ENCODE measurements at regions not wholly inside any gene's neighbourhood (a gene's known extent, or its start where the extent isn't known, plus 50 kb on each side); places are given as distances from the start of the nearest gene placed in this dataset.

DNA sequence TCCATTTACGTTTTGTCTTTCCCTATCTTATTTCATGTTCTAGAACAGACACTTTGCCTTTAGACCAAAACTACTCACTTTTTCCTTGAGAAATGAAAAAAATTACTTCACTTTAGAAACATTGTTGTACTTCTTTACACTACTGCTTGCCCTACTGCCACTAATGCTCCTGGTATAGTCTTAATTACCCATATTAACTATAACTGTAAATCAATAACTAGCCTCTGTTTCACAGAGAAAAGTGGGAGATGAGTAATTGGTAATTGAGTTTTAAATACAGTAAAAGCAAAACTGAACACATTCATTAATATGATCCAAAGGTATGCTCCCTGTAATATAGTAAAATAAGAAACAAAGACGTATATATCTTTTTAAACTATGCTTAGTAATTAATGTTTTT, 111.1 kb upstream of the JADE1 start:
- no peaks in the 10 kb centered on the region for H4K20me1 ChIP-seq (ENCODE audit: insufficient read depth, low read length)
- no peak overlapping the region for H2AFZ ChIP-seq (ENCODE audit: low read length)
- H3K79me2 ChIP-seq (ENCODE audit: insufficient read depth, low read length) = no peaks in the 10 kb centered on the region
- no peak for DNase-seq (ENCODE audit: insufficient read length, low spot score, missing footprints)
- H3K4me1 ChIP-seq (ENCODE audit: insufficient read depth, low read length) = peaks cover 2% of the 10 kb centered on the region
- no peak for TF ChIP-seq CTCF (IDR thresholded peaks at IDR 0.05; ENCODE audit: extremely low read depth, low read depth, low read length)
- no peaks in the 10 kb centered on the region for H3K36me3 ChIP-seq (ENCODE audit: insufficient read depth, low read length)
- H3K27me3 ChIP-seq (ENCODE audit: insufficient read depth, low read length) = no peaks in the 10 kb centered on the region
- no peak overlapping the region for H3K27ac ChIP-seq (ENCODE audit: low read depth, low read length)
- no peak overlapping the region for H3K4me3 ChIP-seq (ENCODE audit: insufficient read depth, low read length)
- no peaks in the 10 kb centered on the region for H3K9me3 ChIP-seq (ENCODE audit: low read depth, low read length)
- H3K4me2 ChIP-seq (ENCODE audit: insufficient read depth, low read length) = no peak overlapping the region

DNA sequence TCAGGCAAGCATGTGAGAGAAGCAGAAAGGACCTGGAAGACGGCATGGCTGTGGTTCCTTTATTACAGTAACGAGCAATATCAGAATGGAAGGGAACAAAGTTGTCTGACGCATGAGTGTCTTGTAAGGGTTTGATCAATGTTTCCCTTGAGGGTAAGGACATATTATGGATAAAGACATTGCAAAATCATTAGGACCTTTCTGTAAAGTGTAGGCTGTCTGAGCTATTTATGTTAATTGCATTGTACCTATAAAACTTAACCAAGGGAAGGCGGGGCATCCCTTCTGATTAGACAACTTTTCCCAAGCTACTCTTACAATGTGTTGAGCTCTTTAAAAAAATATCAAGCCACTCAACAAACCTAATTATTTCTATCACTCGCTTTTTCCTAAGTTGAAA, 112.2 kb upstream of the JADE1 start:
- Histone ChIP-seq H3K4me2 (ENCODE audit: insufficient read depth, low read length) (no peak overlapping the region), H3K79me2 (ENCODE audit: insufficient read depth, low read length) (no peaks in the 10 kb centered on the region), H3K9me3 (ENCODE audit: low read depth, low read length) (no peaks in the 10 kb centered on the region), H3K4me3 (ENCODE audit: insufficient read depth, low read length) (no peak overlapping the region), H3K36me3 (ENCODE audit: insufficient read depth, low read length) (no peaks in the 10 kb centered on the region), H2AFZ (ENCODE audit: low read length) (no peak overlapping the region), H4K20me1 (ENCODE audit: insufficient read depth, low read length) (no peaks in the 10 kb centered on the region), H3K27me3 (ENCODE audit: insufficient read depth, low read length) (no peaks in the 10 kb centered on the region), H3K27ac (ENCODE audit: low read depth, low read length) (no peak overlapping the region), H3K4me1 (ENCODE audit: insufficient read depth, low read length) (peaks cover 2% of the 10 kb centered on the region)
- DNase-seq (ENCODE audit: insufficient read length, low spot score, missing footprints) = no peak
- no peak for TF ChIP-seq CTCF (IDR thresholded peaks at IDR 0.05; ENCODE audit: extremely low read depth, low read depth, low read length)

DNA sequence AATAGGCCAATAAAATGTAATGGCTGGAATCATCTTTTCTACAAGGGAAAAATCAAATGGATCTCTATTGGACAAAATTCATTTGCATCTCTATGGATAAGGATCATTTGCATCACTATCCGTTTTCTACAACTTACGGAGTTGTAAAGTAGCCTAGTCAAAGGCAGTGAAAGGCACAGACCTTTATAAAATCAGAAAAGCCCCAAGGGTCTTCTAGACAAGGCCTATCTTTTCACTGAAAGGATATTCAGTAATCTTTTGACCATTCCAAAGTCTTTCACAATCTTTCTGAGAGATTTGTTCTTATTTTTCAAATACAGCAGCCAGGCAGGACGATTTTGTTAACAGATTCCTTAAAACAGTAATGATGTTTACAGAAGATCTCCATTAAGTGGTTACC, 119.5 kb upstream of the JADE1 start:
- H3K4me2 ChIP-seq (ENCODE audit: insufficient read depth, low read length) = no peak overlapping the region
- no peaks in the 10 kb centered on the region for H3K4me1 ChIP-seq (ENCODE audit: insufficient read depth, low read length)
- no peaks in the 10 kb centered on the region for H4K20me1 ChIP-seq (ENCODE audit: insufficient read depth, low read length)
- no peaks in the 10 kb centered on the region for H3K36me3 ChIP-seq (ENCODE audit: insufficient read depth, low read length)
- no peak overlapping the region for H2AFZ ChIP-seq (ENCODE audit: low read length)
- no peaks in the 10 kb centered on the region for H3K9me3 ChIP-seq (ENCODE audit: low read depth, low read length)
- TF ChIP-seq CTCF (IDR thresholded peaks at IDR 0.05; ENCODE audit: extremely low read depth, low read depth, low read length) = no peak
- DNase-seq (ENCODE audit: insufficient read length, low spot score, missing footprints) = no peak
- no peaks in the 10 kb centered on the region for H3K79me2 ChIP-seq (ENCODE audit: insufficient read depth, low read length)
- no peak overlapping the region for H3K27ac ChIP-seq (ENCODE audit: low read depth, low read length)
- H3K4me3 ChIP-seq (ENCODE audit: insufficient read depth, low read length) = no peak overlapping the region
- H3K27me3 ChIP-seq (ENCODE audit: insufficient read depth, low read length) = no peaks in the 10 kb centered on the region

DNA sequence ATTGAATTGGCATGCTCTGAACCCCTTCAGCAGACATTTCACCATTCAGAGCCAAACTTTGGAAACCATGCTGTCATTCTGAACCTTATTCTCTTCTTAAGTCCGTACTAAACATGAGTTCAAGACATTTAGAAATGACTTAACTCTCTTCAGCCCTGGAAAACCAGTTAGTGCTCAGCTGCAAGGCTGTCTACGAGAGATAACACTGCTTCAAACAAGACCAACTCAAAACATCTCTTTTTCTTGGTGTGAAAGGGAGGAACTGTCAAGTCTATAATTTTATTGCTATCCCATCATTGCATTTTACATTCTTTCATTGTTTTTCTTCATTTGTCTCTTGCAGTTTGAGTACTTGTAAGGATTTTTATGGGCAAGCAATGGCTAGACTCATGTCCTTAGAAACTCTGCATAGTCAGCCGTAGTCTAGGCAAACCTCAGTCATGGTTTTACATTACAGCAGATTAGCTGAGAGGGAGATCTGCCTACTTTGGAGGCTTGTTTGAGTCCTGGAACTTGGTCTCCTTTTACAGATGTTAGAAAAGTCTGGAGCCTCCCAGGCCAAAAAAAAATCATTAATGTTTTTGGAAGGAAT, 120.6 kb upstream of the JADE1 start:
- Histone ChIP-seq H3K9me3 (ENCODE audit: low read depth, low read length) (no peaks in the 10 kb centered on the region), H3K27ac (ENCODE audit: low read depth, low read length) (no peak overlapping the region), H3K4me2 (ENCODE audit: insufficient read depth, low read length) (no peak overlapping the region), H4K20me1 (ENCODE audit: insufficient read depth, low read length) (no peaks in the 10 kb centered on the region), H3K4me1 (ENCODE audit: insufficient read depth, low read length) (no peaks in the 10 kb centered on the region), H3K27me3 (ENCODE audit: insufficient read depth, low read length) (no peaks in the 10 kb centered on the region), H3K79me2 (ENCODE audit: insufficient read depth, low read length) (no peaks in the 10 kb centered on the region), H3K36me3 (ENCODE audit: insufficient read depth, low read length) (no peaks in the 10 kb centered on the region), H2AFZ (ENCODE audit: low read length) (peak overlapping the region; percentile 10), H3K4me3 (ENCODE audit: insufficient read depth, low read length) (no peak overlapping the region)
- no peak for TF ChIP-seq CTCF (IDR thresholded peaks at IDR 0.05; ENCODE audit: extremely low read depth, low read depth, low read length)
- no peak for DNase-seq (ENCODE audit: insufficient read length, low spot score, missing footprints)
